HepG2 (cell line): ENCODE measurements at regions not wholly inside any gene's neighbourhood (a gene's known extent, or its start where the extent isn't known, plus 50 kb on each side); places are given as distances from the start of the nearest gene placed in this dataset.

ENCODE experiments used
- ATAC-seq: fragments of 200-7000 bp; cut with Tn5 transposase; 3 replicates; pipeline ENCODE4 v1.9.1; 2020; ENCODE audit warnings: mild to moderate bottlenecking, moderate library complexity
- BruUV-seq: library from RNA; stranded (reverse); fragments of 400-500 nt; replicated peaks from 2 replicates; lab custom pipeline; 2021; lab: Mats Ljungman, UMichigan
- CTCF ChIA-PET: fragments of 300-600 bp; formaldehyde crosslinking; extraction: SDS; loops from one replicate; lab custom pipeline; 2021; ENCODE audit warnings: low total read pairs, inconsistent platforms, low intra/inter-chr PET ratio; lab: Yijun Ruan, JAX
- POLR2A ChIA-PET: fragments of 350-600 bp; sonication (Branson Sonifier 250); formaldehyde crosslinking; loops from one replicate; lab custom pipeline; 2020; ENCODE audit warnings: antibody characterized with exemption, inconsistent platforms; lab: Yijun Ruan, JAX
- DNase-seq: peaks from one replicate; pipeline ENCODE4 v3.0.0-alpha.2; 2015; ENCODE audit warnings: low spot score
- FAIRE-seq: peaks from 3 replicates; lab custom pipeline; 2011; peaks lifted over from hg19 to GRCh38; lab: Jason Lieb, UNC
- H2AFZ ChIP-seq: one replicate; pipeline ENCODE4 v1.6.1; 2011; ENCODE audit warnings: low read length, inconsistent platforms
- H3K27ac ChIP-seq: fragments of 300-600 bp; 3 replicates; pipeline ENCODE4 v1.8.0; 2011; ENCODE audit warnings: mixed run types, mild to moderate bottlenecking, mixed read lengths, low read length, inconsistent platforms; ENCODE audit not compliant: insufficient read depth; ENCODE audit errors: extremely low read length
- H3K27me3 ChIP-seq, 2 experiments: fragments of 200-600 bp in 1 of 2; 2 replicates in 1 of 2; 3 replicates in 1 of 2; pipeline versions ENCODE4 v1.6.0 to v1.8.0; 2011; ENCODE audit warnings: low read length in 2 of 2, mild to moderate bottlenecking in 2 of 2, moderate library complexity in 2 of 2, inconsistent platforms in 1 of 2; ENCODE audit not compliant: insufficient read depth in 2 of 2, control insufficient read depth in 1 of 2
- H3K36me3 ChIP-seq, 2 experiments: fragments of 200-600 bp in 1 of 2; replicated peaks in 1 of 2; 2 replicates in 1 of 2; 3 replicates in 1 of 2; pipeline versions ENCODE4 v1.5.1 to v1.8.0; 2011; ENCODE audit warnings: low read length in 2 of 2, inconsistent platforms in 1 of 2; ENCODE audit not compliant: insufficient read depth in 2 of 2, control insufficient read depth in 1 of 2
- H3K4me1 ChIP-seq: 2 replicates; pipeline ENCODE4 v1.5.1; 2012; ENCODE audit warnings: low read length, inconsistent platforms; ENCODE audit not compliant: insufficient read depth
- H3K4me2 ChIP-seq: 2 replicates; pipeline ENCODE4 v1.6.0; 2011; ENCODE audit warnings: low read depth, low read length, inconsistent platforms
- H3K4me3 ChIP-seq, 3 experiments: fragments of 200-600 bp in 1 of 3; sonication (generic), shearing (Covaris generic) in 1 of 3; replicated peaks in 1 of 3; 2 replicates each; pipeline ENCODE4 v1.5.1; 2011 to 2016; ENCODE audit warnings: low read length in 3 of 3, inconsistent platforms in 2 of 3, low read depth in 2 of 3, mild to moderate bottlenecking in 2 of 3, control low read depth in 1 of 3, mixed read lengths in 1 of 3; ENCODE audit not compliant: insufficient read depth in 1 of 3
- H3K79me2 ChIP-seq: one replicate; pipeline ENCODE4 v1.6.1; 2011; ENCODE audit warnings: low read length, inconsistent platforms; ENCODE audit not compliant: insufficient read depth
- H3K9ac ChIP-seq: 2 replicates; pipeline ENCODE4 v1.6.0; 2011; ENCODE audit warnings: mild to moderate bottlenecking, low read depth, low read length, inconsistent platforms; ENCODE audit not compliant: insufficient read depth
- H3K9me3 ChIP-seq: 2 replicates; pipeline ENCODE4 v1.5.1; 2012; ENCODE audit warnings: mild to moderate bottlenecking, low read length
- H4K20me1 ChIP-seq: 2 replicates; pipeline ENCODE4 v1.6.0; 2011; ENCODE audit warnings: inconsistent platforms, mild to moderate bottlenecking, low read length, moderate library complexity; ENCODE audit not compliant: insufficient read depth
- DZIP1 ChIP-seq: sonication (generic); formaldehyde crosslinking; IDR thresholded peaks from 2 replicates; pipeline ENCODE4 v1.5.0; 2020; ENCODE audit warnings: mild to moderate bottlenecking, missing genetic modification reagents
- NFKB2 ChIP-seq: sonication (generic); formaldehyde crosslinking; IDR thresholded peaks from 2 replicates; pipeline ENCODE4 v1.4.0; 2020; ENCODE audit warnings: missing genetic modification reagents, borderline replicate concordance
- NR0B2 ChIP-seq: sonication (generic); formaldehyde crosslinking; IDR thresholded peaks from 2 replicates; pipeline ENCODE4 v1.4.0; 2020; ENCODE audit warnings: mild to moderate bottlenecking, missing genetic modification reagents
- NR2C2 ChIP-seq: sonication (generic); formaldehyde crosslinking; IDR thresholded peaks from 2 replicates; pipeline ENCODE4 v1.4.0; 2020; ENCODE audit warnings: missing genetic modification reagents, mild to moderate bottlenecking, moderate library complexity, borderline replicate concordance
- PHF8 ChIP-seq: sonication (generic); formaldehyde crosslinking; IDR thresholded peaks from 2 replicates; pipeline ENCODE4 v1.5.0; 2020; ENCODE audit warnings: missing genetic modification reagents
- PRDM4 ChIP-seq: sonication (generic); formaldehyde crosslinking; IDR thresholded peaks from 2 replicates; pipeline ENCODE4 v1.9.0; 2021; ENCODE audit warnings: missing genetic modification reagents, borderline replicate concordance
- ZNF136 ChIP-seq: sonication (generic); formaldehyde crosslinking; IDR thresholded peaks from 2 replicates; pipeline ENCODE4 v1.8.1; 2022; ENCODE audit warnings: low read depth, mild to moderate bottlenecking, moderate library complexity, missing genetic modification reagents
- ZNF224 ChIP-seq: sonication (generic); formaldehyde crosslinking; IDR thresholded peaks from 2 replicates; pipeline ENCODE4 v1.5.0; 2020; ENCODE audit warnings: mild to moderate bottlenecking, missing genetic modification reagents
- ZNF256 ChIP-seq: sonication (generic); formaldehyde crosslinking; conservative IDR thresholded peaks from 2 replicates; pipeline ENCODE4 v1.4.0; 2020; ENCODE audit warnings: missing genetic modification reagents
- ZNF264 ChIP-seq: sonication (generic); formaldehyde crosslinking; IDR thresholded peaks from 2 replicates; pipeline ENCODE4 v1.4.0; 2020; ENCODE audit warnings: missing genetic modification reagents
- ZNF343 ChIP-seq: sonication (generic); formaldehyde crosslinking; IDR thresholded peaks from 2 replicates; pipeline ENCODE4 v1.4.0; 2020; ENCODE audit warnings: mild to moderate bottlenecking, missing genetic modification reagents
- ZNF552 ChIP-seq: sonication (generic); formaldehyde crosslinking; IDR thresholded peaks from 2 replicates; pipeline ENCODE4 v1.9.0; 2022; ENCODE audit warnings: missing genetic modification reagents, mild to moderate bottlenecking, borderline replicate concordance
- ZNF644 ChIP-seq: IDR thresholded peaks from 2 replicates; pipeline ENCODE4 v1.6.1; 2016; ENCODE audit warnings: low read depth
- ZNF782 ChIP-seq: sonication (generic); formaldehyde crosslinking; IDR thresholded peaks from 2 replicates; pipeline ENCODE4 v1.4.0; 2020; ENCODE audit warnings: missing genetic modification reagents, mild to moderate bottlenecking, borderline replicate concordance
- ZNF788 ChIP-seq: sonication (generic); formaldehyde crosslinking; IDR thresholded peaks from 2 replicates; pipeline ENCODE4 v1.5.0; 2020; ENCODE audit warnings: mild to moderate bottlenecking, missing genetic modification reagents, borderline replicate concordance
- WGBS: methylation state at CpG from one replicate; pipeline ENCODE4 v1.1.6; 2017; ENCODE audit warnings: low lambda C conversion rate; 5-methylcytosine and 5-hydroxymethylcytosine counted together
- in situ Hi-C: cut with HindIII; loops from 2 replicates; pipeline ENCODE4 v1.10.0; 2017; ENCODE audit warnings: low pct_unique_long_range_greater_than_20kb; ENCODE audit not compliant: extremely low pct_ligation_motif_present
- intact Hi-C: fragments of 100-400 bp; cut with micrococcal nuclease; formaldehyde crosslinking; loops from one replicate; pipeline ENCODE4 v1.10.0; 2022; ENCODE audit not compliant: unreplicated experiment

GRCh38 chr11:114864896-114865295 lies 186.6 kb downstream of the NXPE2 start:
- Histone ChIP-seq H3K4me1 (no peaks in the 10 kb centered on the region), H2AFZ (no peak overlapping the region), H3K9ac (no peak overlapping the region), H3K4me2 (no peak overlapping the region), H3K79me2 (no peaks in the 10 kb centered on the region), H3K27ac (no peak overlapping the region), H3K27me3 (0 out of 5 replicates have a peak, but pooled peaks cover 0 to 3% of the 10 kb centered on the region in 2 experiments), H3K4me3 (no peak overlapping the region), H3K36me3 (no peaks in the 10 kb centered on the region), H3K9me3 (no peaks in the 10 kb centered on the region), H4K20me1 (no peaks in the 10 kb centered on the region)
- no peak for TF ChIP-seq ZNF264 (CRISPR knock-in tag)
- TF ChIP-seq DZIP1 (CRISPR knock-in tag): no peak
- TF ChIP-seq ZNF224 (CRISPR knock-in tag): no peak
- no peak for TF ChIP-seq ZNF256 (CRISPR knock-in tag)
- TF ChIP-seq ZNF343: no peak
- no peak for TF ChIP-seq ZNF788 (CRISPR knock-in tag)
- TF ChIP-seq NR0B2: no peak
- no peak for TF ChIP-seq ZNF644 (CRISPR knock-in tag)
- TF ChIP-seq ZNF552: no peak
- TF ChIP-seq ZNF782: no peak
- no peak for TF ChIP-seq NFKB2
- TF ChIP-seq PHF8 (CRISPR knock-in tag): no peak
- TF ChIP-seq PRDM4: no peak
- TF ChIP-seq ZNF136 (CRISPR knock-in tag): no peak
- TF ChIP-seq NR2C2 (CRISPR knock-in tag): no peak
- FAIRE-seq (no peak), ATAC-seq (no peak), DNase-seq (no peak)
- POLR2A ChIA-PET: no interaction called here
- WGBS: 0% methylated on average over 2 of the region's 2 CpGs
- intact Hi-C loops: no loop called here
- CTCF ChIA-PET: no interaction called here
- in situ Hi-C loops: no loop called here
- BruUV-seq: no TSS peak
